ENCODE measurements at regions not wholly inside any gene's neighbourhood (a gene's known extent, or its start where the extent isn't known, plus 50 kb on each side); places are given as distances from the start of the nearest gene placed in this dataset.
A peak's percentile ranks its signal among the peaks of the same experiment; 100 is the strongest.
"Not testable (repeated sequence)": the region's sequence is repeated elsewhere in the genome, so short reads cannot be mapped to it uniquely, and the experiment has no call there.

DNA sequence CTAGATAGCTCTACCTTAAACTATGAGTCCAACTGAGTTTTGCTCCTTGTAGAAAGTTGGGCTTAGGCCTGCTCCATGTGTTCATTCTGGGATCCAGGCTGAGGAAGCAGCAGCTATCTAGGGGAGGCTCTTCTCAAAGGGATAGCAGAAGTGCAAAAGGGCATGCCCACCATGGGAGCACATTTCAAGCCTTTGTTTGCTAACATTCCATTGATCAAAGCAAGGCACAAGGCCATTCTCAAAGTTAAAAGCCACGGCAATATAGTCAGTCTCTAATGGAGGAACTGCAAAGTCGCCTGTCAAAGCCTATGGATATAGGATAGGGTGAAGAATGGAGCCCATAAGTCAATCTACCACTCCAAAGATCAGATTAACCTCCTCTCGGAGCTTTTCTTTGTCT lies 488.1 kb upstream of the ARX start:
- ATAC-seq = no peak
- Histone ChIP-seq H3K36me3 (no peaks in the 10 kb centered on the region), H3K4me3 (no peak overlapping the region), H3K27ac (no peak overlapping the region), H3K27me3 (no peaks in the 10 kb centered on the region), H3K9me3 (no peaks in the 10 kb centered on the region), H3K4me1 (no peaks in the 10 kb centered on the region)
- 58 to 80% methylated on average over 1 to 3 of the region's 3 CpGs for WGBS, 2 donors (ENCODE audit: low coverage in 1 of 2)
- TF ChIP-seq POLR2A (IDR thresholded peaks at IDR 0.05) = no peak
- TF ChIP-seq EP300 (IDR thresholded peaks at IDR 0.05) = no peak
- no peak for TF ChIP-seq POLR2AphosphoS5 (IDR thresholded peaks at IDR 0.05)
- TF ChIP-seq, protein P1, sequence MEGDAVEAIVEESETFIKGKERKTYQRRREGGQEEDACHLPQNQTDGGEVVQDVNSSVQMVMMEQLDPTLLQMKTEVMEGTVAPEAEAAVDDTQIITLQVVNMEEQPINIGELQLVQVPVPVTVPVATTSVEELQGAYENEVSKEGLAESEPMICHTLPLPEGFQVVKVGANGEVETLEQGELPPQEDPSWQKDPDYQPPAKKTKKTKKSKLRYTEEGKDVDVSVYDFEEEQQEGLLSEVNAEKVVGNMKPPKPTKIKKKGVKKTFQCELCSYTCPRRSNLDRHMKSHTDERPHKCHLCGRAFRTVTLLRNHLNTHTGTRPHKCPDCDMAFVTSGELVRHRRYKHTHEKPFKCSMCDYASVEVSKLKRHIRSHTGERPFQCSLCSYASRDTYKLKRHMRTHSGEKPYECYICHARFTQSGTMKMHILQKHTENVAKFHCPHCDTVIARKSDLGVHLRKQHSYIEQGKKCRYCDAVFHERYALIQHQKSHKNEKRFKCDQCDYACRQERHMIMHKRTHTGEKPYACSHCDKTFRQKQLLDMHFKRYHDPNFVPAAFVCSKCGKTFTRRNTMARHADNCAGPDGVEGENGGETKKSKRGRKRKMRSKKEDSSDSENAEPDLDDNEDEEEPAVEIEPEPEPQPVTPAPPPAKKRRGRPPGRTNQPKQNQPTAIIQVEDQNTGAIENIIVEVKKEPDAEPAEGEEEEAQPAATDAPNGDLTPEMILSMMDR (IDR thresholded peaks at IDR 0.05) = no peak

DNA sequence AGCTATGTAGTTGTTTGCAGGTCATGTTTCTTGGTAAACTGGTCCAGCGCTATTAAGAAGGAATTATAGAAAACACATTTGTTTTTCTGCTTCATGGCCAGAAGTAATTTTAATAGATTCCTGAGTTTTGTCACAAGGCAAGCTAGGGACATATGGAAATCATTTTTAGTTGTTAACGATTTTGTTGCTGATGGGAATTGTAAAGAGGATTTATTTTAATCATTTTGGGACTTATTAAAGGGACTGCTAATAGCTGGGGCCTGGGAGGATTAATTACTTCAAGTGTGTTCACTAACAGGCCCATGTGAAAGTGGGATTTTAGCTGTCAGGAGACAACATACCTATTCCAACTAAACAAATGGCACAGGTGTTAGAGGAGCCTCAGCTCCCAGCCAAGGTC lies 492.0 kb upstream of the ARX start:
- H3K27me3 ChIP-seq = no peaks in the 10 kb centered on the region
- 83 to 86% methylated on average over 2 of the region's 2 CpGs for WGBS, 2 donors (ENCODE audit: low coverage in 1 of 2)
- no peak for ATAC-seq
- no peaks in the 10 kb centered on the region for H3K36me3 ChIP-seq
- H3K27ac ChIP-seq = no peak overlapping the region
- no peaks in the 10 kb centered on the region for H3K9me3 ChIP-seq
- H3K4me1 ChIP-seq = no peaks in the 10 kb centered on the region
- H3K4me3 ChIP-seq = no peak overlapping the region
- no peak for TF ChIP-seq POLR2A (IDR thresholded peaks at IDR 0.05)
- TF ChIP-seq EP300 (IDR thresholded peaks at IDR 0.05) = no peak
- TF ChIP-seq POLR2AphosphoS5 (IDR thresholded peaks at IDR 0.05) = no peak
- TF ChIP-seq, protein P1 (IDR thresholded peaks at IDR 0.05) = no peak

DNA sequence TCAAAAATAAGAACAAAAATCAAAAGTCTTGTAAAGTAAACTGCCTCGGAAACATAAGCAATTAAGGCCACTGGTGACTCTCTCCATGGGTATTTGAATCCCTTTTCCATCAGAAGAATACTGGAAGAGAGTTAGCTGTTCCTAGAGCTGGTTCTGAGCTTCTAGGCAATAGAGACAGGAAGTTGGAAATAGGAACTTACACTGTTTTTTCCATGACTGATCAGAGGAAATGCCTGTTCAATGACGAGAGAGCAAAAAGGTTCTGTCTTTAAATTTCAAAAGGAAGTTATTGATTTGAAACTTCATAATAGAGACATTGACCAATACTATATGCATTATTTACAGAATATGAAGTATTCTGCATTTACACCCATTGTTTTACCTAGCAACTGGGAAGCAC lies 503.5 kb upstream of the ARX start:
- no peak overlapping the region for H3K4me3 ChIP-seq
- ATAC-seq = no peak
- no peaks in the 10 kb centered on the region for H3K4me1 ChIP-seq
- no peaks in the 10 kb centered on the region for H3K9me3 ChIP-seq
- no peaks in the 10 kb centered on the region for H3K36me3 ChIP-seq
- no peak for TF ChIP-seq POLR2A (IDR thresholded peaks at IDR 0.05)
- TF ChIP-seq POLR2AphosphoS5 (IDR thresholded peaks at IDR 0.05) = no peak
- TF ChIP-seq EP300 (IDR thresholded peaks at IDR 0.05) = no peak
- H3K27me3 ChIP-seq = no peaks in the 10 kb centered on the region
- 55 to 63% methylated on average over 2 of the region's 2 CpGs for WGBS, 2 donors (ENCODE audit: low coverage in 1 of 2)
- H3K27ac ChIP-seq = no peak overlapping the region

DNA sequence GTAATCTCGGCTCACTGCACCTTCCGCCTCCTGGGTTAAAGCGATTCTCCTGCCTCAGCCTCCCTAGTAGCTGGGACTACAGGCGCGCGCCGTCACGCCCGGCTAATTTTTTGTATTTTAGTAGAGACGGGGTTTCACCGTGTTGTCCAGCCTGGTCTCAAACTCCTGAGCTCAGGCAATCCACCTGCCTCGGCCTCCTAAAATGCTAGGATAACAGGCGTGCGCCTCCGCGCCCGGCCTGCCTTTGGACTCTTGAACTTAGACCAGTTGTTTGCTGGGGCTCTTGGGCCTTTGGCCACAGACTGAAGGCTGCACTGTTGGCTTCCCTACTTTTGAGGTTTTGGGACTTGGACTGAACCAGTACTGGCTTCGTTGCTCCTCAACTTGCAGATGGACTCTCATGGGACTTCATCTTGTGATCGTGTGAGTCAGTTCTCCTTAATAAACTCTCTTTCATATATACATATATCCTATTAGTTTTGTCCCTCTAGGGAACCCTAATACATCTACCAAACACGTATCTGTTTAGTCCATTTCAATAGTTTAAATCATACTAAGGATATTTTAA lies 506.8 kb upstream of the ARX start:
- not testable (repeated sequence) for H3K4me1 ChIP-seq, H3K27ac ChIP-seq, H3K9me3 ChIP-seq, H3K4me3 ChIP-seq, H3K36me3 ChIP-seq, ATAC-seq, H3K27me3 ChIP-seq
- WGBS, 2 donors (ENCODE audit: low coverage in 1 of 2) = 75 to 90% methylated on average over 3 to 13 of the region's 20 CpGs

DNA sequence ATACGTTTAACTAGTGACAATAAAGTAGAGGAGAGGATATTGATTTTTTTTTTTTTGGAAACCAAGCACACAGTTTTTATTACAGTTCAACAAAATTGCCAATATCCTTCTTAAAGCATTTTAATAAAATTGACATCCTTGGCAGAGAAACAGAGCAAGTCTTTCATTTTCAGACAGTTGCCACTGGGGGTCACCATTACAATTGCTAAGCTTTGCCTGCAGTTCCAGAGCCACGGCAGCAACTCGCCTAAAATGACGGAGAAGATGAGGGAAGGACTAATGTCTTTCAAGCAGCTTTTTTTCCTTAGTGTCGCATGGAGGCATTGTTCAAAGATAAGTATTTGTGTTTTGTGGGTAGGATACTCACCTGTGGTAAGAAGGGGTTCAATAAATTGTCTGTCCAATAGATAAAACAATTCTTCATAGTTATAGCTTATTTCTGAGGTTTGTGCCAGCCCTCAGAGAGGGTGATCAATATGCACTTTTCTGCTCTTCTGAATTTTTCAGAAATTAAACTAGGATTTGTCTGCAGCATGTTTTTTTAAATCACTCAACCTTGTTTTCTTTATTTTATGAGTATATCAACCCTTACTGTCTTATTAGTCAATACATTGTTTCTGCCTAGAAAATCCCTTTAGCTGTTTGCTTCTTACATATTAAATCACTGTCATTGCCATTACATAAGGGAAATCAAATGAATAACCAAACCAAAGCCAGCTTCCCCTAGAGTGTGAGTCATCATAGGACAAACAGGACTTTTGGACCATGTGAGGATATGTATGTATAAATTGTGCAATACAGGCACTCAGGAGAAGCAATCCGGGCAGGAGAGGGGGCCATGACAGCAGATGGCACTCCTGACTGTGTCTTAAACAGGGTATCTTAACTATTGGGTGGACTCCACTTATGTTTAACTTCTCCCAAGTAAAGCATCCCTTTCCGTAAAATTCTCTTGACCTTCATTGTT lies 508.1 kb upstream of the ARX start:
- no peak for ATAC-seq
- no peak overlapping the region for H3K27ac ChIP-seq
- H3K27me3 ChIP-seq = no peaks in the 10 kb centered on the region
- no peaks in the 10 kb centered on the region for H3K36me3 ChIP-seq
- no peaks in the 10 kb centered on the region for H3K4me1 ChIP-seq
- WGBS, 2 donors (ENCODE audit: low coverage in 1 of 2) = 27 to 67% methylated on average over 3 to 7 of the region's 7 CpGs
- TF ChIP-seq POLR2A (IDR thresholded peaks at IDR 0.05) = no peak
- no peak for TF ChIP-seq EP300 (IDR thresholded peaks at IDR 0.05)
- TF ChIP-seq, protein P1 (IDR thresholded peaks at IDR 0.05) = peak in 1 of 4 experiments; percentile 8
- no peak for TF ChIP-seq POLR2AphosphoS5 (IDR thresholded peaks at IDR 0.05)
- no peaks in the 10 kb centered on the region for H3K9me3 ChIP-seq
- no peak overlapping the region for H3K4me3 ChIP-seq

DNA sequence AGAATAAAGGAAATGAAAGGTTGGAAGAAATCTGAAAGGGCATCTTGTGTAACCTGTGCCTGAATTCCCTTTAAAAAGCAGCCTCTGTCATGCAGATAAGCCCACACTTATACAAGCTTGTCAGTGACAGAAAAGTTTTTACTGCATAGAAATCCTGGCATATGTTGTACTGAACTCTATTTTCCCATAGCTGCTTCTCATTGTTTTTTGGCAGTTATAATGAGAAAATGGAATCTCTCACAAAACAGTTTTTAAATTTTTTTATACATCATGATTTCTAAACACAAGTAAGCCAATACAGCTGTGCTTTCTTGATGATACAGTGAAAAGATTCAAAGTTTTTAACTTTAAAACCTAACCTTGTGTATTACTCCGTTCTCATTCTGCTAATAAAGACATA lies 511.4 kb upstream of the ARX start:
- no peaks in the 10 kb centered on the region for H3K36me3 ChIP-seq
- no peak overlapping the region for H3K27ac ChIP-seq
- H3K9me3 ChIP-seq = no peaks in the 10 kb centered on the region
- TF ChIP-seq POLR2A (IDR thresholded peaks at IDR 0.05) (no peak), POLR2AphosphoS5 (IDR thresholded peaks at IDR 0.05) (no peak), EP300 (IDR thresholded peaks at IDR 0.05) (no peak)
- TF ChIP-seq, protein P1 (IDR thresholded peaks at IDR 0.05) = no peak
- no peak overlapping the region for H3K4me3 ChIP-seq
- H3K27me3 ChIP-seq = no peaks in the 10 kb centered on the region
- no peak for ATAC-seq
- H3K4me1 ChIP-seq = no peaks in the 10 kb centered on the region
- WGBS, 2 donors (ENCODE audit: low coverage in 1 of 2) = 71 to 80% methylated on average over 1 of the region's 1 CpG

All from gastroesophageal sphincter (tissue), 4 donors.